ENCODE measurements at regions not wholly inside any gene's neighbourhood (a gene's known extent, or its start where the extent isn't known, plus 50 kb on each side); places are given as distances from the start of the nearest gene placed in this dataset.

GRCh38 chr20:6502999-6503398 is 264.5 kb upstream of the BMP2 start:
- intact Hi-C loops (cut with DNase I) = no loop called here
- no peak for TF ChIP-seq CTCF (IDR thresholded peaks at IDR 0.05; ENCODE audit: borderline replicate concordance, extremely low read depth, insufficient read depth)
- no peak overlapping the region for H3K27ac ChIP-seq (ENCODE audit: low read depth in 2 of 2, low read length in 2 of 2)
- no peaks in the 10 kb centered on the region for H3K9me3 ChIP-seq (ENCODE audit: control insufficient read depth in 2 of 3, insufficient read depth in 1 of 3, low read length in 3 of 3)
- no peaks in the 10 kb centered on the region for H3K4me1 ChIP-seq (ENCODE audit: control insufficient read depth in 2 of 3, insufficient read depth in 2 of 3, low read depth in 1 of 3, low read length in 3 of 3)
- no peaks in the 10 kb centered on the region for H3K27me3 ChIP-seq (ENCODE audit: control insufficient read depth, insufficient read depth, low read length)
- no peak for FAIRE-seq
- no peaks in the 10 kb centered on the region for H3K36me3 ChIP-seq (ENCODE audit: control insufficient read depth in 2 of 3, insufficient read depth in 3 of 3, low read length in 3 of 3)
- DNase-seq = no peak
- H3K9ac ChIP-seq (ENCODE audit: low read length in 3 of 3) = no peak overlapping the region
- H3K4me3 ChIP-seq (ENCODE audit: low read length in 3 of 3) = no peak overlapping the region

GRCh38 chr20:6502219-6502618 is 265.3 kb upstream of the BMP2 start:
- Histone ChIP-seq H3K9me3 (ENCODE audit: control insufficient read depth in 2 of 3, insufficient read depth in 1 of 3, low read length in 3 of 3) (no peaks in the 10 kb centered on the region), H3K27ac (ENCODE audit: low read depth in 2 of 2, low read length in 2 of 2) (no peak overlapping the region), H3K4me3 (ENCODE audit: low read length in 3 of 3) (no peak overlapping the region), H3K27me3 (ENCODE audit: control insufficient read depth, insufficient read depth, low read length) (no peaks in the 10 kb centered on the region), H3K4me1 (ENCODE audit: control insufficient read depth in 2 of 3, insufficient read depth in 2 of 3, low read depth in 1 of 3, low read length in 3 of 3) (no peaks in the 10 kb centered on the region), H3K36me3 (ENCODE audit: control insufficient read depth in 2 of 3, insufficient read depth in 3 of 3, low read length in 3 of 3) (no peaks in the 10 kb centered on the region), H3K9ac (ENCODE audit: low read length in 3 of 3) (no peak overlapping the region)
- no peak for DNase-seq
- TF ChIP-seq CTCF (IDR thresholded peaks at IDR 0.05; ENCODE audit: borderline replicate concordance, extremely low read depth, insufficient read depth) = no peak
- FAIRE-seq = no peak
- intact Hi-C loops (cut with DNase I) = no loop called here

- H3K36me3 ChIP-seq (ENCODE audit: control insufficient read depth in 2 of 3, insufficient read depth in 3 of 3, low read length in 3 of 3) = no peaks in the 10 kb centered on the region
- no peak for DNase-seq
- intact Hi-C loops (cut with DNase I) = no loop called here
- FAIRE-seq = no peak
- H3K9ac ChIP-seq (ENCODE audit: low read length in 3 of 3) = no peak overlapping the region
- H3K27me3 ChIP-seq (ENCODE audit: control insufficient read depth, insufficient read depth, low read length) = no peaks in the 10 kb centered on the region
- H3K4me3 ChIP-seq (ENCODE audit: low read length in 3 of 3) = no peak overlapping the region
- no peak for TF ChIP-seq CTCF (IDR thresholded peaks at IDR 0.05; ENCODE audit: borderline replicate concordance, extremely low read depth, insufficient read depth)
- no peaks in the 10 kb centered on the region for H3K4me1 ChIP-seq (ENCODE audit: control insufficient read depth in 2 of 3, insufficient read depth in 2 of 3, low read depth in 1 of 3, low read length in 3 of 3)
- H3K9me3 ChIP-seq (ENCODE audit: control insufficient read depth in 2 of 3, insufficient read depth in 1 of 3, low read length in 3 of 3) = no peaks in the 10 kb centered on the region
- no peak overlapping the region for H3K27ac ChIP-seq (ENCODE audit: low read depth in 2 of 2, low read length in 2 of 2)
Observed at GRCh38 chr20:6501061-6501460, 266.4 kb upstream of the BMP2 start.

- Histone ChIP-seq H3K4me1 (ENCODE audit: control insufficient read depth in 2 of 3, insufficient read depth in 2 of 3, low read depth in 1 of 3, low read length in 3 of 3) (no peaks in the 10 kb centered on the region), H3K36me3 (ENCODE audit: control insufficient read depth in 2 of 3, insufficient read depth in 3 of 3, low read length in 3 of 3) (no peaks in the 10 kb centered on the region), H3K27me3 (ENCODE audit: control insufficient read depth, insufficient read depth, low read length) (no peaks in the 10 kb centered on the region), H3K9me3 (ENCODE audit: control insufficient read depth in 2 of 3, insufficient read depth in 1 of 3, low read length in 3 of 3) (no peaks in the 10 kb centered on the region), H3K9ac (ENCODE audit: low read length in 3 of 3) (no peak overlapping the region), H3K4me3 (ENCODE audit: low read length in 3 of 3) (no peak overlapping the region), H3K27ac (ENCODE audit: low read depth in 2 of 2, low read length in 2 of 2) (no peak overlapping the region)
- DNase-seq (no peak), FAIRE-seq (no peak)
- no peak for TF ChIP-seq CTCF (IDR thresholded peaks at IDR 0.05; ENCODE audit: borderline replicate concordance, extremely low read depth, insufficient read depth)
- intact Hi-C loops (cut with DNase I) = no loop called here
Observed at GRCh38 chr20:6499566-6499965, 267.9 kb upstream of the BMP2 start.
